AML-193 (cell line): ENCODE measurements at regions not wholly inside any gene's neighbourhood (a gene's known extent, or its start where the extent isn't known, plus 50 kb on each side); places are given as distances from the start of the nearest gene placed in this dataset.

ENCODE experiments used
- DNase-seq, 2 experiments: peaks; one replicate each; lab custom pipeline; 2025; lab: John Stamatoyannopoulos, UW

DNA sequence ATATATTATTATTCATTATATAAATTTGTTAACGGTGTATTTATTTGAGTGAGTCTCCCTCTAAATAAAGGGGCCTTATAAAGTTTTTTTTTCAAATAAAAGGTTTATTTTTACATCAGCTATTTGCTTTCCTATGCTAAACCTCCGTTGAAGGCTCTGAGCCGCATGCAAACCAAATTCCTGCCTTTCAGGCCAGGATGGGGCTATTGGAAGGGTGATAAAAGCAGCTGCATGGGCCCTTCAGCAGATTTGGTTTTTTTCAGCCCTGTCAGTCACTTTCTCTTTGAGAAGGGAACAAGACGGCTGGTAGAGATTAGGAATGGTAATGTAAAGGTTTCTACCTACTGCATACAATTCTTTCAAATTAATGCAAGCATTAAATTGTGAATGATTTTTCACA is 244.2 kb downstream of the WNT5A start:
- no peak for DNase-seq

DNA sequence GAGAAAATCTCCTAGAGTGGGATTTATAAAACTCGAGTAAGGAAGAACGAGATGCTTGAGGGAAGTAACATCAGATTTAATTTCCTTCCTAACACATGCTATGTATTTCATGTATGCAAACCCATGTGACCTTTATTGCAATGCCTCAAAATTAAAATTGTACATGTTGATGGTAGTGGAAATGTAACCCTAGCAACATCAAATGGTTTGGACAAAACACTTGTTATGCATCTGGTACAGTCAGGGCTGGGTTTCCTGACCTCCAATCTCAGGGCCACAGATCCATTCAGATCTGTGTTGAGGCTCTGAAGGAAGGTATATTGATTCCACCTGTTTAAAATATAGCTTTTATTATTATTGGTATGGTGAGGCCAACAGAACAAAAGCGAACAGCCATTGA is 246.0 kb downstream of the WNT5A start:
- DNase-seq: no peak

DNA sequence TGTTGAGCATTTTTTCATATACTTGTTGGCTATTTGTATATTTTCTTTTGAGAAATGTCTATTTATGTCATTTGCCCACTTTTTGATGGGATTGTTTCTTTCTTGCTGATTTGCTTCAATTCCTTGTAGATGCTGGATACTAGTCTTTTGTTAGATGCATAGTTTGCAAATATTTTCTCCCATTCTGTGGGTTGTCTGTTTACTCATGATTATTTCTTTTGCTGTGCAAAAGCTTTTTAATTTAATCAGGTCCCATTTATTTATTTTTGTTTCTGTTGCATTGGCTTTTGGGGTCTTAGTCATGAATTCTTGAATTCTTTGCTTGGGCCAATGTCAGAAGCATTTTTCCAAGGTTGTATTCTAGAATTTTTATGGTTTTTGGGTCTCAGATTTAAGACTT is 251.7 kb downstream of the WNT5A start:
- no peak for DNase-seq

DNA sequence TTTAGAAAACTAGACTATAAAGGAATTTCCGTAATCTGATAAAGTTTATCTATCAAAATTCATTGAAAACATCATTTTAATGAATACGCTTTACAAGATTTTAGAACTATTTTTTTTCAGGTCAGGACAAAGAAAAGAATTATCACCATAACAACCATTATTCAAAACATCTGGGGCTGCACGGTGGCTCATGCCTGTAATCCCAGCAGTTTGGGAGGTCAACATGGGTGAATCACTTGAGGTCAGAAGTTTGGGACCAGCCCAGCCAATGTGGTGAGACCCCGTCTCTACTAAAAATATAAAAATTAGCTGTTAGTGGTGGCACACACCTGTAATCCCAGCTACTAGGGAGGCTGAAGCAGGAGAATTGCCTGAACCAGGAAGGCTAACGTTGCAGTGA is 260.4 kb downstream of the WNT5A start:
- DNase-seq: no peak

DNA sequence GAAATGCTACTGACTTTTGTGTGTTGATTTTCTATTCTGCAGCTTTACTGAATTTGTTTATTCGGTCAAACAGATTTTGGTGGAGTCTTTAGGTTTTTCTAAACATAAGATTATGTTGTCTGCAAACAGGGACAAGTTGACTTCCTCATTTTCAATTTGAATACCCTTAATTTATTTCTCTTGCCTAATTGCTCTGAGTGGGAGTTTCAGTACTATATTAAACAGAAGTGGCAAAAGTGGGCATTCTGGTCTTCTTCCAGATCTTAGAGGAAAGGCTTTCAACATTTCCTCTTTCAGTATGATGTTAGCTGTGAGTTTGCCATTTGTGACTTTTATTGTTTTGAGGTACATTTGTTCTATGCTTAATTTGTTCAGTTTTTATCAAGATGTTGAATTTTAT is 268.5 kb downstream of the WNT5A start:
- no peak for DNase-seq

DNA sequence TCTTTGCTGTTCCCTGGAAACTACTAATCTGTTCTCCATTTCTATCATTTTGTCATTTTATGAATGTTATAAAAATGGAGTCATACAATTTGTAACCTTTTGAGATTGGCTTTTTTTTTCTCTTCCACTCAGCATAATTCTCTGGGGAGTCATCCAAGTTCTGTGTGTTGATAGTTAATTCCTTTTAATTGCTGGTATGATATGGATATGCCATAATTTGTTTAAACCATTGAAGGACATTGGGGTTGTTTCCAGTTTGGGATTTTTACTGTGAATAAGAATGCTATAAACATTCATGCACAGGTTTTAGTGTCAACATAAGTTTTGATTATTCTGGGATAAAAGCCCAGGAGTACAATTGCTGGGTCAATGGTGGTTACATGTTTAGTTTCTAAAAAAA is 279.4 kb downstream of the WNT5A start:
- no peak for DNase-seq

DNA sequence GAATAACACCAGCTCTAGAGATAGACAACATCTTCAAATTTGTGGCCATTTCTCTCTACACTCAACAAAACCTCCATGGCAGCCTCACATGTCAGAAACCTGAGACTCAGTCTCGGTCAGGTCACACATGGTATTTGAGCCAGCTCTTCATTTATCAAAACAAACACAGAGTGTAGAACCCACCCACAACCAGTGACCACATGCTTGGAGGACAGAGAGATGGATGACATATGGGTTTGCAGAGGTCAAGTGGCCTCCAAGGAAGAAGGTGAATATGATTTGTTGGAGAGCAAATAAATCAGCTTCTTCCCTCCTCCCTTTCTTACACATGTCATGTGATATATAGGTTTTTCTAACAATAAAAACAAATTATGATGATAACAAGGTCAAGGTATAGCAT is 278.1 kb upstream of the LRTM1 start:
- no peak for DNase-seq

DNA sequence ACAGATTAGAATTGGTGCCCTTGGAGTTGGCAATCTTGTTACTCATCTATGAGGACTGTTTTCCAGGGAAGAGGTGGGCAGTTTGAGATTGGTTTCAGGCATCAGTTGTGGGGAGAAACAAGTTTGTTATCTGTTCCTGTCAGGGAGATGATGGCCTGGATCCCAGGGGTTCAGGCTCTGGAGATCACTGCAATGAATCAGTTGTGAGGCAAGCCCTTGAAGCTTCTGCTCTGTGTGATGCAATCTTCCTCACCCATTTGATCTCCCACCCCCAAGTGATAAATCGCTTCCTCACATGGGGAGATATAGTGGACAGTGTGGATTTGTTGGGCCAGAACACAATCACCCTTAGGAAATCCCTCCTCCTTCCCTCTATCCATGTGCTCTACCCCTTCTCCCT is 276.6 kb upstream of the LRTM1 start:
- no peak for DNase-seq

DNA sequence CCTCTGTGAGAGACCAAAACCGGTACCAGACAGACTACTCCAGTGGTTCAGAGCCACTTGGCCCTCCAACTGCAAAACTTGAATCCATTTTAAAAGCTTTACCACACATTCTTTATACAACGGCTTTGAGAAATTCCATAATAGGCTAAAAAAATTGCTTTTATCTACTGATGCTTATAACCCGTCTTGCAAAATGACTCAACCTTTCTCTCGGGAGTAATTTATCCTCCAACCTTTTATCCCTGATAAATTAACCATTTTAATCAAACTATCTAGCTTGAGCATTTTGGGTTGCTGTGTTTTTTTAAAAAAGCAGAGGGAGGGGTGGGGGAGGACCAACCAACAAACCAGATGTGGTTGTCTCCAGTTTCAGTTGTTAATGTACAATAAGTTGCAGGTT is 275.7 kb upstream of the LRTM1 start:
- no peak for DNase-seq

DNA sequence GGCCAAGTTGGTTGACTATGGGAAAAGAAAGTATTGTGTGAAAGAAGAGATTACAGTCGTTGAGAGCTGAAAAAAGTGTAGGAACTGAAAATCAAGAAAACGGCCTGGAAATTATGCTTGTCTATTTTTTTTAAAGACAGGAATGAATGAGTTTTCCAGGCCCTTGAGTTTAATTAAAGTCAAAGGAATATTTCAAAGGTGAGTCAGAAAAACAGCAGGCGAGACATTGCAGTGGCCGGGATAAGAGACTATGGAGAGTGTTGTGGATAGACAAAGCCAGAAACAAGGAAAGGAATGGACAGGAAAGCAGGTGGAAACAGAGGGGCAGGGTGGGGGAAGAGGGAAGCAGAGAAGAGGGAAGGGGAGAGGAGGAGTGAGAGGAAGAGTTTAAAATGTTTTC is 275.1 kb upstream of the LRTM1 start:
- DNase-seq: no peak

DNA sequence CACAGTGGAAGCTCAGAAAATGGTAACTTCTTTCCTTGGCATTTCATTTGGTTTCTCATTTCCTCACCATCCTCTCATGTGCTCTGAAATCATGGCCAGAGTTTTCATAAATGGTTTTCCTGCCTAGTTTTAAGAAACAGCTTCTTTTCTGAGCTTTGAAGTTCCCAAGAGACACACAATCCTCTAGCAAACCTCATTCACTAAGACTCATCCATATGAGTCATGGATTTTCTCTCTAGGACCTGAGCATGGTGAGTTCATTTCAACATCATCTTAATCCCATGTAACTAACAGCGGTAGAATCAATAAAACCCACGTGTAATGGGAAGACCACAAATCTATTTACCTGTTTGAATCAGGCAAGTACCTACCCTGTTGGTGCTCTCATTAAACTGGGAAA is 274.5 kb upstream of the LRTM1 start:
- no peak for DNase-seq

DNA sequence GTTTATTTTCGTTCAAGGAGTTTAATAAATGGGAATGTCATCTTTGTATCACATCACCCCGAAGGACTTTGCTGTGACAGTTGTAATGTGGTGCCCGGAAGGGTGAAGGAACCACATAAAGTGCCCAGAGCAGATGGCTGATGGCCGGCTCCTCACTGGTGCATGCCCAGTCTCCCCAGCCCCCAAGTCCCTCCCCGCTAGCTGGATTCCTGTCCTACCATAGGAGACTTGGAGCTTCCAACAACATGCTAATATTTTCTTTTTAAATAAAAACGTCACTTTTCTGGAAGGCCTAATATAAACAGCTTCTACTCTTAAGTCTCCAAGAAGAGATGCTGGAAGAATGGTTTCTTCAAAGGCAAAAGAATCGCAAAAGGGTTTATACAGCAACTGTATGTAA is 273.9 kb upstream of the LRTM1 start:
- no peak for DNase-seq

DNA sequence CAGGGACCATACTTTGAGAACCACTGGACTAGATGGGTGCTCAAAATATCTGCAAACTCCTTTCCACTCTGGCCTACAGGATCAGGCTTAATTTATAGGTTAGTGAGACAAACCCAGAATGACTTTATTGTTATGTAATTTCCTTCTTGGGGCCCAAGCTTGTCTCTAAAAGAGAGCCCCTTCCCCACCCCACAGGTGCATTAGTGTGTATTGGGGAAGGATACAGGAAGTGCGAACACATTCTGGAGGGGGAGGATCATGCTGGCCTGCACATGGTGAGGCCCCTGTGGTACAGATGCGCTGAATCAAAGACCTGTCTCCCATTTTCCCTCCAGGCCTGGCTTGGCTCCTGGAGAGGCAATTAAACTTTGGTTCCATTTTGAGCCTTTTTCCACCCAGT is 273.0 kb upstream of the LRTM1 start:
- no peak for DNase-seq

DNA sequence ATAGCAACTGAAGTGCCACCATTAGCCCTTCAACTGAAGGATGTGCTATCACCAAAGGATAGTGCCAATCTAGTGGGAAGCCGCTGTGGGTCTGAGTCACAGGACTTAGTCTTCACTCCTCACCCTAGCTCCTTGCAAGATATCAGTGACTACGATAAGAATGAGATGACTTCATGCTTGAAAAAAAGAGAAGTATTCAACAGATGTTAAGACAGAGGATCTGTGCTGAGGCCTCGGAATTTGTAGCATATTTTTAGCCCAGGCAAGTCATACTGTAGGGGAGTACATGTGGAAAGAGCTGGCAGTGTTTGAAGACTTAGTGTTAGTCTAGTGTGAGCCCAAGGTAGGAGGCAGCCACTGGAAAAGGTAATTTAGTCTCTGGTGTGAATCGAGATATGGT is 270.7 kb upstream of the LRTM1 start:
- no peak for DNase-seq

DNA sequence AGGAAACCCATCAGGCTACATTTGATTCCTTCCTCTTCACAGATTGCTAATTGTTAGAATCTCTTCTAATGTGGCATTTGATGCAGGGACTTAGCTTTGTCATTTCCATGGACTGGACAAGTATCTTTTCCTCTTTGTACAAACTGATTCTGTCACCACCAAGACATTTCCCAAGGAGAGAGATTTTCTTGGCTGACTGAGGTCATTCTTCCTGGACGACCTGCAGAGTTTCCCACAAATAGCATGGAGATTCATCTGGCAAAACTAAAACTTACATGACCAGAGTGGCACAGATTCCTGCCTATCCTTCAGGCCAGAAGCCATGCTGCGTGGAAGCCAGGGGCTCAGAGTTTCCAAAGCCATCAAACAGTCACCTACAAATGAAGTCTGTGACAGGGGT is 269.2 kb upstream of the LRTM1 start:
- no peak for DNase-seq

DNA sequence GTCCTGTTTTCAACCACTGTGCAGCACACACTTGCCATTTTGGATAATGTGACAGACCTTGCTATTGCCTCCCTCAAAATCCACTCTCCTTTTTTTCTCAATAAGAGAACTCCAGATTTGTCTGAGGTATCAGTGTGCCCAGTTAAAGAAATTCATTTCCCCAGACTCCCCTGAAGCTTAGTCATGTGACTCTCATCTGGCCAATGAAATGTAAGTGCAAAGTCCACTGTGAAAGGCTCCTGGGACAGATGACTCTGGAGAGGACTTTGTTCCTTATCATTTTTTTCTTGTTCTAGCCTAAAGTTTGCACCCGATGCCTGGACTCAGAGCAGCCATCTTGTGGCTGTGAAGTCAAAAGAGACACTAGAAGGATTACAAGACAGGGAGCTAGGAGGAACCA is 268.6 kb upstream of the LRTM1 start:
- no peak for DNase-seq

DNA sequence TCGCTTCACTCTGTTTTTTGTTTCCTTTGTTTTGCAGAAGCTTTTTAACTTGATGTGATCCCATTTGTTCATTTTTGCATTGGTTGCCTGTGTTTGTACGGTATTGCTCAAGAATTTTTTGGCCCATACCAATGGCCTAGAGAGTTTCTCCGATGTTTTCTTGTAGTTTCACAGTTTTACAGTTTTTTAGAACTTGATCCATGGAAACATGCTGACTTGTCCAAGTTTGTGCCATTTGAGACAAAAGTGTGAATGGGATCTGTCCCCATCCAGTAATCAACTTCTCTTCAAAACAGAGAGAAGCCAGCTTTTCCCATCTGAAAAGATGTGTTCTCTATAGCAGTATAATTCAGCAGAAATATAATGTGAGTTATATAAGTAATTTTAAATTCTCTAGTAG is 266.5 kb upstream of the LRTM1 start:
- no peak for DNase-seq

DNA sequence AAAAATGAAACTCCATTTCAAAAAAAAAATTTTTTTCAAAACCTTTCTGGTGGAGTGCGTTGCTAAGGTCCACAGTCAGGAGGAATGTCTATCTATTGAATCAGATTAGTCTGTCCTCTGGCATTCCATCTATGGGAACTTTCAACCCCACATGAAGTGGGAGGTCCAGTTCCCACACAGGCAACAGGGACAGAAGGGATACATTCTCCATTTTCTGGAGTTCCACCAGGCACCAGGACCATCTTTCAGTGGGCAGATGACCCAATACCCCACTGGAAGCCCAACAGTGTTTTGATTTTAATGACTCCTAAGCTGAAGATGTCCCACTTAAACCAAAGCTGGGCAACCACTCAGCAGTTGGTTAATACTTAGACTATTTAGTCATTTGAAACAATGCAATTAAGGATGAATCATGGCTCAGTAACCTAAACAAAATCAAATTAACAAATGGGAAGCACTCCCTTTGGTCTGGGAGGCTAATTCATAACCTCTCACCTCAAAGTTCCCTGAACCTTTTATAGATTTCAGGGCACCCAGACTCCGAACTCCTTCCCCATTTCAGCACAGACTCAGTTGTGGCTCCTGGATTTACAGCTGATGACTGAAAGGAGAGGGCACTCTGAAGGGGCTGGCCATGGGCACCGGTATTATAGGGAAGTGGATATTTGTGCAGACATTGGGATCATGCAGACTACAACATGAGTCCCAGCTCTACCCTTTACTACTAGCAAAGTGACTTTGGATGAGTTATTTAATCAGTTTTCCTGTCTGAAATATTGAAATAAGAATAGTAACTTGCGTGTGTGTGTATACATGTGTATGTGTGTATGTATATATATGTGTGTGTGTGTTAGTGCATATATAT is 264.3 kb upstream of the LRTM1 start:
- DNase-seq: no peak

DNA sequence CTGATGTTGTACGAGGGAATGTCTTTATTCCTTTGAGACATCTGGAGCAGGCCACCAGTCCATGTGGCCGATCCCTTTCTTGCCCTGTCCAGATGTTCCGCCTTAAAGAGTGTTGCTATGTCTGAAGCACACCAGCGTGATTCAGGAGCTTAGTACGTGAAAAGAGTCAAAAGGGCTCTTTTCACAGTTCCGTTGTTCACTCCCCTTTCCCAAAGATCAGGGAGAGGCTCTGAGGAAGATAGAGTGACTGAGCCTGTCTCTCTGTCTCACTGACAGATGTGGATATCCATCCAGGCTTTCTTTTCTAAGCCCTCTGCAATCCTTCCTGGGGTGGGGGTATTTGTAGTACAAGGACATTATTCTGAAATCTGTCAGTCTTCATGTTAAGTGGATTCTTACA is 262.5 kb upstream of the LRTM1 start:
- no peak for DNase-seq

DNA sequence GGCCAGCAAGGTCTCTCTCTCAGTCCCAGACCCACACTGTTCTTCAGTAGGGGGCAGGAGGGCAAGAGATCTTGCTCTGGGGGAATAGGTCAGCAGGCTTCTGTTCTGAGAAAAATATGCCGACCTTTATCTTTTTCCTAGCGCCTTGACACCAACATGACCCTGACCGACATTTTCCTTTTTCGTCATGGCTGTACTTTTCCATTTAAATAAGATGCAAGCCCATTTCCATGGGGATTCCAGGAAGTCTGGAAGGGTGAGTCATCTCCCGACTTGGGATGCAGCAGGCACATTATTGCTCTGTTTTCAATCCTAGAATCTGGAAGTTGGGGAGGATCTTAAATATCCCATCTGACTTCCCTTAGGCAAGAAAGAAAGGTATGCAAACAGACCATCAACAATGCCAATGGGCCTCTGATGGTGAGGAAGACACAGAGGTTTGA is 261.5 kb upstream of the LRTM1 start:
- no peak for DNase-seq

DNA sequence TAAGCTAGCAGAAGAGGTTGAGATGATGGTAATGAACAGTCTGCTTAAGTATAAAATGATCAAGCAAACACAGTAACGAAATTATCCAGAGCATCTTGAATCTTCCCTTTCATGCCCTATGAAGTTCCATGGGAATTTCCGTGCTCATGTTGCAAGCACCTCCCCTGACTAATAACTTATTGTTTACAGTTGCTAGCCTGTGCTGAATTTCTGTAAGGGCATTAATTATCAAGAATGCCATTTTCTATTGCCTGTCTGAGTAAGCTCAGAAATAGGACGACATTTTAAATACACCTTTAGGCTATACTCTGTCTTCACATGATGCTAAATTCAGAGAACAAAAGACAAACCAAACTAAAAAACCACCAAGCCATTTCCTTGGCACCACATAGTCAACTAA is 257.5 kb upstream of the LRTM1 start:
- no peak for DNase-seq

DNA sequence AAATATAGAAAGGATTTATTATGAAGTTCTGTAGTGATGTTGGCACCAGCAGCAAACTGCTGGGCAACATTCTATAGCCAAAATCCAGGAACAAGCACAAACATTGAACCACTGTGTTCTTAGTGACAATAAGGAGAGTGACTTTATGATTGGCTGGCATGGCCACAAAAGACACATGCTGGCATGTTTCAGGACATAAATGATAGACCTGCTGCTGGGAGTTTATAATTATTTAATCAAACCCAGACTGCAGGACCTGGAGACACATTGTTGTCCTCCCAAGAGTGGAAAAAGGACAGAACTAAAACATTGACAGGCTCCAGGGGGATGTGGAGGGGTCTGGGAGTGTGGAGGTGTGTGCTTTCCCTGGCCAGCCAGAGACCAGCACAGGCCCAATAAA is 255.3 kb upstream of the LRTM1 start:
- DNase-seq: no peak

DNA sequence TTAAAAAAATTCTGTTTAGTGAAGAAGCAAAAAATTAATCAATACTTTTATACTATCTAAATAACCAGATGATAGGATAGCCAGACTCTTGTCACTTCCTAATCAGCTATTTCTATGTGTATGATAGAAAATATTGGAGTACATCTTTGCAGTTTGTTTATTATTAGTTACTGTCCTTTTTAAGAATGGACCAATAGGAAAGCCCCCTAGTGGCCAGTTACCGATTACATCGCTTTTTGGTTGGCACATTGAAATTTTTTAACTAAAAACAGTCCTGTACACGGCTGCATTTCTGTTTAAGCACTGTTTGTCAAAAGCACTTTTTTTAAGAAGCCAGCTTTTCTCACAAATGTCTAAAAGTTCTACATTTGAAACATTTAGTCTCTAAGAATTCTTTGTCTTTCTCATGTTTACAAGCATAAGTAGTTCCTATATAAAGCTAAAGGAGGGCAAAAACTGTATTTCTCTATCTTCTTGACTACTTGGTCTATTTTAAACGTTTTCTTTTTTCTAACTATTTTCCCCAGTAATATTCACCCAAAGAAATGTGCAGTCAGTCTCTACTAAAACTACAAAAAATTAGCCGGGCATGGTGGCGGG is 253.2 kb upstream of the LRTM1 start:
- DNase-seq: peak; percentile 40 to 54

DNA sequence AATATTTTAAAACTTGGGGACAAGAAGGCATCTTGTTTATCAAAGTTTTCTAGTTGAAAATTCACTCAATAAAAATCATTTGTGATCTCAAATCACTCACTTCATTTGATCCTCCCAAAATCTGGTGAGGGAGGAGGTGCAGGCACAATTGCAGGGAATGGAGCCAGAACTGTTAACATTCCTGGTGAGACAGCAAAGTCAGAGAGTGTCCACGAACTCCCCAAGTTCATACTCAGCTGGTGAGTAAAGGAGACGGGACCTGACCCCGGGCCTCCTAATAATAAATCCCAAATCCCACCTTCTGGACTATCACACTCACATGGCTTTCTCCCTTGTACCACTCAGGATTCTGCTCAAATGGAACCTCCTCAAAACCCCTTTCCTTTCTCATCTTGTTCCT is 252.3 kb upstream of the LRTM1 start:
- DNase-seq: no peak
